H9 (cell line): ENCODE measurements at regions not wholly inside any gene's neighbourhood (a gene's known extent, or its start where the extent isn't known, plus 50 kb on each side); places are given as distances from the start of the nearest gene placed in this dataset.

Experiments used
- DNase-seq: peaks from one replicate; pipeline ENCODE4 v3.0.0-alpha.2; 2017
- H2AFZ ChIP-seq: one replicate; pipeline ENCODE4 v1.6.1; 2013; ENCODE audit warnings: mild to moderate bottlenecking, low read length, control low read depth, moderate library complexity
- H2AK5ac ChIP-seq: 2 replicates; pipeline ENCODE4 v1.6.1; 2013; ENCODE audit warnings: low read length, control low read depth, mixed read lengths; ENCODE audit not compliant: insufficient read length
- H2BK120ac ChIP-seq: one replicate; pipeline ENCODE4 v1.6.1; 2013; ENCODE audit warnings: low read depth, mild to moderate bottlenecking, low read length, control low read depth, inconsistent platforms; ENCODE audit not compliant: poor library complexity, severe bottlenecking
- H2BK12ac ChIP-seq: 2 replicates; pipeline ENCODE4 v1.6.1; 2013; ENCODE audit warnings: low read length, control low read depth, mixed read lengths, low read depth; ENCODE audit not compliant: insufficient read length
- H2BK15ac ChIP-seq: 2 replicates; pipeline ENCODE4 v1.6.1; 2013; ENCODE audit warnings: low read depth, low read length, control low read depth
- H2BK20ac ChIP-seq: one replicate; pipeline ENCODE4 v1.6.1; 2013; ENCODE audit warnings: low read depth, mild to moderate bottlenecking, low read length, control low read depth, inconsistent platforms; ENCODE audit not compliant: poor library complexity, severe bottlenecking
- H2BK5ac ChIP-seq: 2 replicates; pipeline ENCODE4 v1.6.1; 2013; ENCODE audit warnings: low read length, control low read depth, mixed read lengths; ENCODE audit not compliant: insufficient read length
- H3K14ac ChIP-seq: 2 replicates; pipeline ENCODE4 v1.6.1; 2013; ENCODE audit warnings: low read length, control low read depth; ENCODE audit not compliant: insufficient read depth
- H3K18ac ChIP-seq: 2 replicates; pipeline ENCODE4 v1.6.1; 2013; ENCODE audit warnings: low read depth, mild to moderate bottlenecking, mixed read lengths, low read length, control low read depth; ENCODE audit not compliant: insufficient read length
- H3K23ac ChIP-seq: 2 replicates; pipeline ENCODE4 v1.6.1; 2013; ENCODE audit warnings: low read length, control low read depth, mixed read lengths, low read depth; ENCODE audit not compliant: insufficient read length
- H3K23me2 ChIP-seq: 2 replicates; pipeline ENCODE4 v1.6.1; 2013; ENCODE audit warnings: low read depth, mild to moderate bottlenecking, mixed read lengths, low read length, control low read depth; ENCODE audit not compliant: insufficient read length, poor library complexity, severe bottlenecking
- H3K27ac ChIP-seq: 2 replicates; pipeline ENCODE4 v1.5.1; 2013; ENCODE audit warnings: low read length, control low read depth, mixed read lengths, low read depth; ENCODE audit not compliant: insufficient read length
- H3K27me3 ChIP-seq: 2 replicates; pipeline ENCODE4 v1.6.1; 2013; ENCODE audit warnings: low read length, control low read depth, inconsistent platforms; ENCODE audit not compliant: insufficient read depth
- H3K4ac ChIP-seq: 2 replicates; pipeline ENCODE4 v1.6.1; 2013; ENCODE audit warnings: low read depth, mild to moderate bottlenecking, control low read depth, inconsistent platforms, low read length, moderate library complexity
- H3K4me1 ChIP-seq: 2 replicates; pipeline ENCODE4 v1.6.1; 2013; ENCODE audit warnings: low read length, control low read depth, inconsistent platforms; ENCODE audit not compliant: insufficient read depth
- H3K4me2 ChIP-seq: 2 replicates; pipeline ENCODE4 v1.6.1; 2013; ENCODE audit warnings: low read length, control low read depth, mixed read lengths; ENCODE audit not compliant: insufficient read length, insufficient read depth
- H3K56ac ChIP-seq: 2 replicates; pipeline ENCODE4 v1.6.1; 2013; ENCODE audit warnings: low read depth, mild to moderate bottlenecking, mixed read lengths, low read length, control low read depth; ENCODE audit not compliant: insufficient read length
- H3K79me1 ChIP-seq: 2 replicates; pipeline ENCODE4 v1.6.1; 2013; ENCODE audit warnings: low read depth, mild to moderate bottlenecking, moderate library complexity, low read length, control low read depth, inconsistent platforms; ENCODE audit not compliant: insufficient read depth, poor library complexity, severe bottlenecking
- H3K79me2 ChIP-seq: 2 replicates; pipeline ENCODE4 v1.6.1; 2013; ENCODE audit warnings: low read length, control low read depth, inconsistent platforms; ENCODE audit not compliant: insufficient read depth
- H3K9ac ChIP-seq: 2 replicates; pipeline ENCODE4 v1.6.1; 2013; ENCODE audit warnings: low read length, control low read depth, mixed read lengths; ENCODE audit not compliant: insufficient read length; ENCODE audit errors: extremely low read depth
- H3K9me3 ChIP-seq: one replicate; pipeline ENCODE4 v1.6.1; 2013; ENCODE audit warnings: low read depth, low read length, inconsistent platforms; ENCODE audit not compliant: control insufficient read depth
- H3T11ph ChIP-seq: one replicate; pipeline ENCODE4 v1.6.1; 2013; ENCODE audit warnings: mild to moderate bottlenecking, low read length, control low read depth, inconsistent platforms
- H4K20me1 ChIP-seq: one replicate; pipeline ENCODE4 v1.6.1; 2013; ENCODE audit not compliant: control insufficient read depth, insufficient read length, insufficient read depth
- H4K5ac ChIP-seq: 2 replicates; pipeline ENCODE4 v1.6.1; 2013; ENCODE audit warnings: low read depth, mild to moderate bottlenecking, mixed read lengths, low read length, control low read depth; ENCODE audit not compliant: insufficient read length
- H4K8ac ChIP-seq: replicated peaks from 2 replicates; pipeline ENCODE4 v1.6.1; 2013; ENCODE audit warnings: low read length, control low read depth, mixed read lengths, low read depth; ENCODE audit not compliant: insufficient read length
- H4K91ac ChIP-seq: 2 replicates; pipeline ENCODE4 v1.6.1; 2013; ENCODE audit warnings: low read depth, mild to moderate bottlenecking, moderate library complexity, mixed read lengths, low read length, control low read depth; ENCODE audit not compliant: insufficient read length
- H3K27ac Mint-ChIP-seq, 3 experiments: 2 replicates in 2 of 3; 3 replicates in 1 of 3; pipeline ENCODE4 v1.8.0; 2020 to 2021; ENCODE audit warnings: mixed read lengths in 3 of 3, mild to moderate bottlenecking in 1 of 3, moderate library complexity in 1 of 3
- H3K27me3 Mint-ChIP-seq: 2 replicates; pipeline ENCODE4 v1.8.0; 2021; ENCODE audit warnings: low read depth, mild to moderate bottlenecking, moderate library complexity, mixed read lengths
- H3K36me3 Mint-ChIP-seq, 3 experiments: 2 replicates in 2 of 3; 3 replicates in 1 of 3; pipeline ENCODE4 v1.8.0; 2020 to 2021; ENCODE audit warnings: low read depth in 3 of 3, mixed read lengths in 3 of 3; ENCODE audit not compliant: insufficient read depth in 1 of 3
- H3K4me1 Mint-ChIP-seq, 2 experiments: 2 replicates each; pipeline ENCODE4 v1.8.0; 2020; ENCODE audit warnings: mixed read lengths in 2 of 2
- H3K4me3 Mint-ChIP-seq, 2 experiments: 2 replicates in 1 of 2; 3 replicates in 1 of 2; pipeline ENCODE4 v1.8.0; 2020 to 2021; ENCODE audit warnings: mild to moderate bottlenecking in 2 of 2, mixed read lengths in 2 of 2, moderate library complexity in 1 of 2
- H3K9me3 Mint-ChIP-seq, 2 experiments: 2 replicates in 1 of 2; 3 replicates in 1 of 2; pipeline ENCODE4 v1.8.0; 2020; ENCODE audit warnings: mild to moderate bottlenecking in 2 of 2, mixed read lengths in 2 of 2, moderate library complexity in 1 of 2
- WGBS: extraction: QIAGEN DNeasy Blood & Tissue Kit; methylation state at CpG from one replicate; pipeline ENCODE4 v1.1.7; 2013; ENCODE audit warnings: missing lambda C conversion rate, low lambda C conversion rate, mixed read lengths; ENCODE audit not compliant: insufficient read length; ENCODE audit errors: extremely low coverage; 5-methylcytosine and 5-hydroxymethylcytosine counted together
- TF ChIP-seq, protein P1 (sequence below): fragments of 200-600 bp; sonication (generic); conservative IDR thresholded peaks from 3 replicates; pipeline ENCODE4 v1.8.0; 2021; ENCODE audit warnings: antibody characterized with exemption, mild to moderate bottlenecking

DNA sequence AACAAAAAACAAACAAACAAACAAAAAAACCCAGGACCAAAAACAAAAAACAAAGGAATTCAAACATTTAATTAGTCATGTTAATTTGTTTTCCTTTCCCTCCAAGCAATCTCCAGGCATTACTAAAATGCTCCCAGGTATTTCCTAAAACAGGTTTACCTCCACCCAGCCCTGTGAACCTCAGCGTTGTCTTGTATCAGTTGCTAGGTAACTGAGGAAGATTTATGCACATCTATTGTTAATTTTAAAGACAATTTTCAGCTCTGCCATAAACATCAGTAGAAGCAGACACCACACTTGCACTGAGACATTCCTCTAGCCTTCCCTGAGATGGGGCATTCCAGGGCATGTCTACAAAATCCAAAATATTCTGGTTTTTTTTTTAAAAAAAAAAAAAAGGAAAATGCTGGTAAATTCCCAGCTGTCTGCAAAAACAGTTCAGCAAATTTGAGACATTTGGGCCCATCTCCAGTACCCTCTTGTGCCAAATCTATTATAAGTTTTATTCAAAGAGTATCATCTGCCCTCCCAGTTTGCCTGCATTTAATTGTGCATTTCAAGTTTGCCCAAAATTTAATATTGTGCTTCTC, 227.6 kb downstream of the ADAMTS9 start:
- Histone ChIP-seq H3K4ac (no peak overlapping the region), H2AFZ (no peak overlapping the region), H4K8ac (no peak overlapping the region), H3K14ac (no peak overlapping the region), H2BK20ac (peak overlapping the region; percentile 64), H3K18ac (no peak overlapping the region), H2AK5ac (no peak overlapping the region), H3K79me2 (no peaks in the 10 kb centered on the region), H3K56ac (no peak overlapping the region), H2BK5ac (no peak overlapping the region), H3K9ac (no peak overlapping the region), H2BK15ac (no peak overlapping the region), H3T11ph (no peak overlapping the region), H3K23ac (no peak overlapping the region), H3K23me2 (no peaks in the 10 kb centered on the region), H3K27ac (no peak overlapping the region), H4K20me1 (no peaks in the 10 kb centered on the region), H2BK120ac (no peak overlapping the region), H3K4me2 (no peak overlapping the region), H3K9me3 (no peaks in the 10 kb centered on the region), H3K79me1 (no peaks in the 10 kb centered on the region), H3K27me3 (no peaks in the 10 kb centered on the region), H2BK12ac (no peak overlapping the region), H4K5ac (no peak overlapping the region), H4K91ac (no peak overlapping the region), H3K4me1 (0 out of 2 replicates have a peak, but pooled peaks cover 4% of the 10 kb centered on the region)
- no peak overlapping the region for H3K4me3 Mint-ChIP-seq
- H3K9me3 Mint-ChIP-seq = no peaks in the 10 kb centered on the region
- TF ChIP-seq, protein P1, sequence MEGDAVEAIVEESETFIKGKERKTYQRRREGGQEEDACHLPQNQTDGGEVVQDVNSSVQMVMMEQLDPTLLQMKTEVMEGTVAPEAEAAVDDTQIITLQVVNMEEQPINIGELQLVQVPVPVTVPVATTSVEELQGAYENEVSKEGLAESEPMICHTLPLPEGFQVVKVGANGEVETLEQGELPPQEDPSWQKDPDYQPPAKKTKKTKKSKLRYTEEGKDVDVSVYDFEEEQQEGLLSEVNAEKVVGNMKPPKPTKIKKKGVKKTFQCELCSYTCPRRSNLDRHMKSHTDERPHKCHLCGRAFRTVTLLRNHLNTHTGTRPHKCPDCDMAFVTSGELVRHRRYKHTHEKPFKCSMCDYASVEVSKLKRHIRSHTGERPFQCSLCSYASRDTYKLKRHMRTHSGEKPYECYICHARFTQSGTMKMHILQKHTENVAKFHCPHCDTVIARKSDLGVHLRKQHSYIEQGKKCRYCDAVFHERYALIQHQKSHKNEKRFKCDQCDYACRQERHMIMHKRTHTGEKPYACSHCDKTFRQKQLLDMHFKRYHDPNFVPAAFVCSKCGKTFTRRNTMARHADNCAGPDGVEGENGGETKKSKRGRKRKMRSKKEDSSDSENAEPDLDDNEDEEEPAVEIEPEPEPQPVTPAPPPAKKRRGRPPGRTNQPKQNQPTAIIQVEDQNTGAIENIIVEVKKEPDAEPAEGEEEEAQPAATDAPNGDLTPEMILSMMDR = no peak
- H3K4me1 Mint-ChIP-seq = peaks cover 35 to 68% of the 10 kb centered on the region in 2 experiments
- DNase-seq = no peak
- no peak overlapping the region; a peak in 2 of 7 replicates for H3K27ac Mint-ChIP-seq
- no peaks in the 10 kb centered on the region for H3K27me3 Mint-ChIP-seq
- WGBS = no CpG with 5 or more reads among the region's 1 CpG
- H3K36me3 Mint-ChIP-seq = no peaks in the 10 kb centered on the region
